ENCODE measurements at regions not wholly inside any gene's neighbourhood (a gene's known extent, or its start where the extent isn't known, plus 50 kb on each side); places are given as distances from the start of the nearest gene placed in this dataset.

- TF ChIP-seq CTCF (IDR thresholded peaks at IDR 0.05) (no peak), POLR2AphosphoS5 (IDR thresholded peaks at IDR 0.05) (no peak)
These were observed 75.0 kb upstream of the GTF3A start for GRCh38 chr13:27349458-27349857.

Data from transverse colon (tissue), 4 donors.